Dermis blood vessel endothelial cell (primary cell): ENCODE measurements at regions not wholly inside any gene's neighbourhood (a gene's known extent, or its start where the extent isn't known, plus 50 kb on each side); places are given as distances from the start of the nearest gene placed in this dataset.
"Not testable (repeated sequence)": the region's sequence is repeated elsewhere in the genome, so short reads cannot be mapped to it uniquely, and the experiment has no call there.

Source experiments
- DNase-seq: peaks from one replicate; pipeline ENCODE4 v3.0.0; 2010

DNA sequence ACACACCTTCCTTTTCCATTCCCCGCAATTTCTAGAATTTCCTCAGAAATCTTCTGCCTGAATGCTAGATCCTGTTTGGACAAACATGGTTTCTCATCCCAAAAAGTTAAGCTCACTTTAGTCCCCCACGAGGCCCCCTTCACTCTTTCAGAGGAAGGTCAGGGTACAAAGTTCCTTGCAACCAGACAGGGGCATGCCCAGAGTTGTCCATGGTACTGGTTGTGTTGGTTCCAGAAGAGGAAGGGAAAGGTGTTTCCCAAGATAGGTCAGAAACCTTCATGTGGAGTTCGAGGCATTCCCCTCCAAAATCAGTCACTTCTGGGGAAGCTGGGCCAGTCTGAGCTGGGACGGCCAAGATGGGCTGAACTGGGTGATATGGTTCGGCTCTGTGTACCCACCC is 167.6 kb upstream of the MAFB start:
- DNase-seq: no peak

- no peak for DNase-seq
These were observed 168.1 kb upstream of the TOP1 start for GRCh38 chr20:40860487-40860902.

DNA sequence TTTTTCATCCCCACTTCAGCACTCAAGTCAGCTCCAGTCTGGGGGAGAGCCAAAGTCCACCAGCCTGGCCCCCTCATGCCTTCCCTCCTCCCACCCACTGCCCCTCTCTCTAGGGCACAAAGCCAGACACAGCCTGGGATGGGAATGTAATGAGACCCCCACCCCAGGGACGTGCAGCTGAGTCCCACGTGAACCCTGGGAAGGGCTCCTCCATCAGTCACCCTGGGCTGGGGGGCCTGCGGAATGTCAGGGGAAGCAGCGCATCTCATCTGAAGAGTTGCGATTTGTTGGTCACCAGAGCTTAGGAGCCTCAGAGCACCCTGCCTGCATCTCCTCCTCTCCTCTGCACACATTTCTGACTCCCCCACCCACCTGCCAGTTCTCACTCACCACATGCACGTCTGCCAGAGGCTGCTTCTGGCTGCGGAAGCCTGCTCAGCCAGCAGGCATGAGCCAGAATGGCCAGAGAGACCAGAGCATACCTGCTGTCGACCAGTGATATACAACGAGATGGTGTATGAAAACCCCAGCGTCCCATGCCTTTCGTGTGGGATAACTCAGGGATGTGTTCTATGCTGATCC is 167.1 kb upstream of the TOP1 start:
- no peak for DNase-seq

GRCh38 chr20:40863355-40863919 is 165.2 kb upstream of the TOP1 start:
- no peak for DNase-seq

- DNase-seq: no peak
These were observed 164.2 kb upstream of the TOP1 start for GRCh38 chr20:40864470-40864869.

- DNase-seq: no peak
These were observed 163.5 kb upstream of the TOP1 start for GRCh38 chr20:40865095-40865494.

GRCh38 chr20:40866056-40866455 is 162.6 kb upstream of the TOP1 start:
- DNase-seq: no peak

DNA sequence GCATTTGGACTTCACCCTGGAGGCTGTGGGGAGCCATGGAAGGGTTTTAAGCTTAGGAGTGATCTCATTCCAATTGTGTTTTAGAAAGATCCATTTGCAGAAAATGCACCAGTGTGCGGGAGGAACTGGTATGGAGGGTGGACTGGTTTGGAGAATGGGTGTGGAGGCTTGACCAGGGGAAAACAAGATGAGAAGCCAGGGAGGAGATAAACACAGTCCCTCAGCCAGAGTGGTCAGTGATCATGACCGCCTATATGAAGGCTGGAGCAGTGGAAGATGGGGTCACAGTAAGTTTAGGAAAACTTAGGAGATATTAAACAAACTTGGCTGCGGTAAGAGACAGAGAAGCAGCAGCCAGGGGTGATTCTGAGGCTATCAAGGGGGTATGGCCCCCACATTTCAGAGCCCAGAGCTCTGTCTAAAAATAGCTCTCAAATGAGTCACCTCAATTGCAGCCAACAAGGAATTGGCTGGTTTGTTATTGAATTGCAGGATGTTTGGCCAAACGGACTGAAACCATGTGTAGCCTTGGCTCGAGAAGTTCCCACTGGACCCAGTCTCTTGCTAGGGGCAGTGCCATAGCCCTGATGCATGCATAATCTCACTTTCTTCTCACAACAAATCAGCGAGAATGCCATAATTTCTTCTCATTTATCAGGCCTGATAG is 159.9 kb upstream of the TOP1 start:
- DNase-seq: peak; percentile 63

- peak; percentile 20 for DNase-seq
These were observed 159.1 kb upstream of the TOP1 start for GRCh38 chr20:40869218-40870147.

- DNase-seq: no peak
These were observed 153.2 kb upstream of the TOP1 start for GRCh38 chr20:40875116-40876085.

DNA sequence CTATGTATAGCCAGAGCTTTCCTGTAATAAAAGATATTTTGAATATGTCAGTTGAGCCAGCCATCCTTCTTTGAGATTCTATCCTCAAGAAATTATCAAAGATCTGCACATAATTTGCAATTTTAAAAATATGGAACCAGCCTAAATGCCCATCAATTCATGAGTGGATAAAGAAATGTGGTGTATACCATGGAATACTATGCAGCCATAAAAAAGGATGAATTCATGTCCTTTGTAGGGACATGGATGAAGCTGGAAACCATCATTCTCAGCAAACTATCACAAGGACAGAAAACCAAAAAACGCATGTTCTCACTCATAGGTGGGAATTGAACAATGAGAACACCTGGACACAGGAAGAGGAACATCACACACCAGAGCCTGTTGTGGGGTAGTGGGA is 150.5 kb upstream of the TOP1 start:
- DNase-seq: not testable (repeated sequence)

GRCh38 chr20:40880063-40880728 is 148.4 kb upstream of the TOP1 start:
- no peak for DNase-seq

GRCh38 chr20:40880729-40881109 is 147.9 kb upstream of the TOP1 start:
- DNase-seq: no peak

DNA sequence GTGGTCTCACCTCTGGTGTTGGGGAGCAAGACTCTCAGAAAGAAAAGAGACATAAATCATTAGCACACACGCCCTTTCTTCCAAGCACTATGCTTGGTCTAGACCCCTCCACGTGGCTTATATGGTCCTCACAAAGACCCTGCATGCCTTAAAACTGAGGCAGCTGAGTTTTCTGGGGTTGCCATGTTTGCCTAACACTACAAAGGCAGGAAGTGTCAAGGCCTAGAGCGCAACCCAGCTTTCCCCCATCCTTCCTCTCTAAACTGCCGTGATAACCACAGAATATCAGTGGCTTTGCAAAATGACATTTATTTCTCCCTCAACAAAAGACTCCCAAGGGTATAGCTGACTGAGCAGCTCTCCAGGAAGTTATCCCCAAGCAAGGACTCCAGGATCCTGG is 146.5 kb upstream of the TOP1 start:
- DNase-seq: no peak

GRCh38 chr20:40883097-40883496 is 145.5 kb upstream of the TOP1 start:
- DNase-seq: peak; percentile 17

- DNase-seq: no peak
These were observed 141.5 kb upstream of the TOP1 start for GRCh38 chr20:40887105-40887504.

DNA sequence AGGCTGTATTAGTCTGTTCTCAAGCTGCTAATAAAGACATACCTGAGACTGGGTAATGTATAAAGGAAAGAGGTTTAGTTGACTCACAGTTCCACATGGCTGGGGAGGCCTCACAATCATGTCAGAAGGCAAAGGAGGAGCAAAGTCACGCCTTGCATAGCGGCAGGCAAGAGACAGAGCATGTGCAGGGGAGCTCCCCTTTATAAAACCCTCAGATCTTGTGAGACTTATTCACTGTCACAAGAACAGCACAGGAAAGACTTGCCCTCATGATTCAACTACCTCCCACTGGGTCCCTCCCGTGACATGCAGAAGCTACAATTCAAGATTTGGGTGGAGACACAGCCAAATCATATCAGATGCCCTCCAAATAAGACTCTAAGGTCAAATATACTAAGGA is 139.4 kb upstream of the TOP1 start:
- DNase-seq: not testable (repeated sequence)

DNA sequence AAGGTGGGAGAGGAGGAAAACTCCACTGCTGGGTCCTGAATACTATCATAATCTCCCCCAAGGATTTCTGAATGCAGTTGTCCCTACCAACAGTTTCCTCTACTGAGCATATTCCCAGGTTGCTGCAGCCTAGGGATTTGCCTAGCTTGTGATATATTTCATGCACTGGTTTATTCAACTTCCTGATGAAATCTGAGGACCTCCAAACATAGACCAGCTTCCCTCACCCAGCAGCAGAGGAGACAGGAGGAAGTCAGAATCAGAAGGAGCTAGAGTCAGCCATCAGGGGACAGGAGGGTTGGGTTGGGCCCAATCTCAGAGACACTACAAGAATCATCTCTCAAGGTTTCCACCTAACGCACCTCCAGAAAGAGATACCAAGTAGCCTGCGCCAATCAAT is 138.4 kb upstream of the TOP1 start:
- DNase-seq: no peak

- DNase-seq: no peak
These were observed 138.0 kb upstream of the TOP1 start for GRCh38 chr20:40890635-40891034.

DNA sequence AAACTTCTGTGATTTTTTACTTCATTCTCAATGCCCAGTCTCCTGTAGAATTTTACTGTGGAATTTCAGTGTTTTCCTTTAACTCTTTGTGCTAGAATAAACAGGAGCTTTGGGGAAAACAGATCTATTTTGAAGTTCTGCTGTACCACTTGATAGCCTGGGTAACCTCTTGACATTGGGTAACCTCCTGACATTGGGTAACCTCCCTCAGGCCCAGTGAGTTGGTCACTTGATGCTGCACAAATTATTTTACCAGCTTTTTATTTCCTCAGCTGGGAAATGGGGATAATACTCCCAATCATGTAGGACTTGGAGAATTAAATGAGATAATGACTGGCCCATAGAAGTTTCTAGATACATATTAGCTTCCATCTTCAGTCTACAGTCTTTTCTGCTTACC is 137.3 kb upstream of the TOP1 start:
- no peak for DNase-seq

DNA sequence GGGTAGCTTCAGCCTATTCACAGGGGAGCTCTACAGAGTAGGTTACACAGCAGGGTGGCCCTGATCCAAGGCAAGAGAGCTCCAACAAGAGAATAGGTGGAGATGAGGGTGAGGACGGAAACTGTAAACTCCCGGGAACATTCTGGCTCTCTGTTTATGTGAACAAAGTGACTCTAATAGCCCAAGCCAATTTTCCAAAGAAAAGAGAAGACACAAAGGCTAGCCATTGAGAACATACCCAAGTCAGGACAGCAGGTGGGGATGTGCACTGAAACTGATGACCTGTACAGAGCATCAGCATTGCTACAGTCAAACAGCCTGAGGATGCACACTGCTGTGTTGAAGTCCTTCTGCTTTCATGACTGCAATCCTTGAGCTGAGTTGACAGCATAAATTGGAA is 136.0 kb upstream of the TOP1 start:
- no peak for DNase-seq
